Gastroesophageal sphincter (tissue), 3 donors: ENCODE measurements at regions not wholly inside any gene's neighbourhood (a gene's known extent, or its start where the extent isn't known, plus 50 kb on each side); places are given as distances from the start of the nearest gene placed in this dataset.

Experiments
- CTCF ChIP-seq, 4 experiments: fragments of 200-600 bp in 2 of 4; fragments of 450-650 bp in 2 of 4; sonication (generic) in 1 of 4; IDR thresholded peaks; one replicate each; pipeline ENCODE4 v1.5.1; 2017 to 2019; ENCODE audit warnings: antibody characterized with exemption in 4 of 4, mild to moderate bottlenecking in 2 of 4, moderate library complexity in 2 of 4
- EP300 ChIP-seq: sonication (generic); formaldehyde crosslinking; IDR thresholded peaks from one replicate; pipeline ENCODE4 v1.6.1; 2017; ENCODE audit warnings: antibody characterized with exemption, mild to moderate bottlenecking
- POLR2A ChIP-seq, 2 donors: fragments of 450-650 bp; IDR thresholded peaks; one replicate each; pipeline ENCODE4 v1.6.1; 2017; ENCODE audit warnings: antibody characterized with exemption in 2 of 2, mild to moderate bottlenecking in 2 of 2, moderate library complexity in 1 of 2

- no peak for TF ChIP-seq CTCF (IDR thresholded peaks at IDR 0.05)
- no peak for TF ChIP-seq POLR2A (IDR thresholded peaks at IDR 0.05)
- TF ChIP-seq EP300, result no peak
Measured at GRCh38 chr12:94095618-94096017, 52.8 kb upstream of the PLXNC1 start.
